NT2/D1 (cell line): ENCODE measurements at regions not wholly inside any gene's neighbourhood (a gene's known extent, or its start where the extent isn't known, plus 50 kb on each side); places are given as distances from the start of the nearest gene placed in this dataset.

Experiments used
- YY1 ChIP-seq: IDR thresholded peaks from 2 replicates; pipeline ENCODE4 v1.6.1; 2011; ENCODE audit not compliant: insufficient read length, insufficient read depth
- ZNF274 ChIP-seq: IDR thresholded peaks from 2 replicates; pipeline ENCODE4 v1.6.1; 2011; ENCODE audit warnings: mild to moderate bottlenecking, low read depth, low read length

DNA sequence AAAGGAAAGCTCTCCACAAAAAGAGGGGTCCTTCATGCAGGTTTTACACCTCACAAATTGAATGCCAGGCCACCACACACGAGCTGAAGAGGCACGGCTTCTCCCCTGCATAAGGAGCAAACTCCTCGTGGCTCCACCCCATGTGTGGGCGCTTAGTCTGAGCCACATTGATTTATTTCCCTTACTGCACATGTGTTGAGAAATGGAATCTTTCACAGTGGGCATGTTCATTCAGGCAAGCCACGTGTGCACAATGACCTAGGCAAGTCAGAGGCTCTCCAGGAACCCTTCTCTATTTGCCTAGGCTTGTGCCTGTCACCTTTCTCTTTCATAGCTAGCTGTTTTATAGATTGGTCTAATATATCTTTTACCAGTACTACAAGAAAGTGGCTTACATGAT is 120.5 kb downstream of the LTN1 start:
- TF ChIP-seq YY1 = no peak
- no peak for TF ChIP-seq ZNF274
